ENCODE measurements at regions not wholly inside any gene's neighbourhood (a gene's known extent, or its start where the extent isn't known, plus 50 kb on each side); places are given as distances from the start of the nearest gene placed in this dataset.

DNA sequence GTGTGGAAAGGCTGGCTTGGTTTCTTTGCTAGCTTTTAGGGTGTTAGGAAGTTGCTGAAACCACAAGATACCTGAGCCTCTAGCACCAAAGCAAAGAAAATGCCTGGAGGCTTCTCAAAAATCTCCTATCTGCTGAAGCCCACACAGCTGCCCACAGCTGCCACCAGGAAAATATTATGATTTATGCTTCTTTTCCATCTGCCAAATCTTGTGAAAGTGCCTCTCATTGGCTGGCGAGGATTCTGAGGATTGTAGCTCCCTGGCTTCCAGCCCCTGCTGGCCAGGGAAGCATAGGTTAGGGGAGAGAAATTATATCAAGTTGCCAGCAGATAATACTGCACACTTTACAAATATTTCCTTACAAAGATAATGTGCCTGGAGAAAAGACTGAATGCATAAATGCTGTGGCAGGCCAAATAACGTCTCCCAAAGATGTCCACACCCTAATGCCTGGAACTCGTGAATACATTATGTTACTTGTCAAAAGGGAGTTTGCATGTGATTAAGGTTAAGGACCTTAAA is 98.4 kb downstream of the MRPL14 start:
- TF ChIP-seq CTCF (conservative IDR thresholded peaks at IDR 0.05 in 1 of 2, IDR thresholded peaks at IDR 0.05 in 1 of 2; ENCODE audit: extremely low read depth in 1 of 2, insufficient read depth in 1 of 2, low read depth in 1 of 2, low read length in 2 of 2), result no peak
- TF ChIP-seq EZH2 (IDR thresholded peaks at IDR 0.05; ENCODE audit: borderline replicate concordance, low read length), result no peak
